Activated CD8-positive, alpha-beta memory T cell treated with anti-CD3 and anti-CD28 coated beads for 48 hours (primary cell): ENCODE measurements at regions not wholly inside any gene's neighbourhood (a gene's known extent, or its start where the extent isn't known, plus 50 kb on each side); places are given as distances from the start of the nearest gene placed in this dataset.
A peak's percentile ranks its signal among the peaks of the same experiment; 100 is the strongest.

Experiments used
- DNase-seq, 3 experiments: peaks; one replicate each; pipeline ENCODE4 v3.0.0-alpha.2; 2020; ENCODE audit warnings: low read depth in 2 of 3, low spot score in 2 of 3

- peak; percentile 27 to 48 (median 35) for DNase-seq
Observed at GRCh38 chr10:75294866-75295701, 59.3 kb upstream of the COMTD1 start.

- DNase-seq = no peak
Observed at GRCh38 chr10:75294518-75294865, 58.7 kb upstream of the COMTD1 start.

GRCh38 chr10:75294031-75294437, 58.3 kb upstream of the COMTD1 start:
- no peak for DNase-seq

- no peak for DNase-seq
Observed at GRCh38 chr10:75293446-75293820, 57.7 kb upstream of the COMTD1 start.

GRCh38 chr10:75292794-75293445, 57.2 kb upstream of the COMTD1 start:
- no peak for DNase-seq

- DNase-seq = no peak
Observed at GRCh38 chr10:75291805-75292204, 56.0 kb upstream of the COMTD1 start.

GRCh38 chr10:75288140-75288711, 52.5 kb upstream of the COMTD1 start:
- no peak for DNase-seq

- no peak for DNase-seq
Observed at GRCh38 chr10:75287697-75288096, 51.9 kb upstream of the COMTD1 start.

- DNase-seq = no peak
Observed at GRCh38 chr10:75286901-75287300, 51.1 kb upstream of the COMTD1 start.
